ENCODE measurements at regions not wholly inside any gene's neighbourhood (a gene's known extent, or its start where the extent isn't known, plus 50 kb on each side); places are given as distances from the start of the nearest gene placed in this dataset.

DNA sequence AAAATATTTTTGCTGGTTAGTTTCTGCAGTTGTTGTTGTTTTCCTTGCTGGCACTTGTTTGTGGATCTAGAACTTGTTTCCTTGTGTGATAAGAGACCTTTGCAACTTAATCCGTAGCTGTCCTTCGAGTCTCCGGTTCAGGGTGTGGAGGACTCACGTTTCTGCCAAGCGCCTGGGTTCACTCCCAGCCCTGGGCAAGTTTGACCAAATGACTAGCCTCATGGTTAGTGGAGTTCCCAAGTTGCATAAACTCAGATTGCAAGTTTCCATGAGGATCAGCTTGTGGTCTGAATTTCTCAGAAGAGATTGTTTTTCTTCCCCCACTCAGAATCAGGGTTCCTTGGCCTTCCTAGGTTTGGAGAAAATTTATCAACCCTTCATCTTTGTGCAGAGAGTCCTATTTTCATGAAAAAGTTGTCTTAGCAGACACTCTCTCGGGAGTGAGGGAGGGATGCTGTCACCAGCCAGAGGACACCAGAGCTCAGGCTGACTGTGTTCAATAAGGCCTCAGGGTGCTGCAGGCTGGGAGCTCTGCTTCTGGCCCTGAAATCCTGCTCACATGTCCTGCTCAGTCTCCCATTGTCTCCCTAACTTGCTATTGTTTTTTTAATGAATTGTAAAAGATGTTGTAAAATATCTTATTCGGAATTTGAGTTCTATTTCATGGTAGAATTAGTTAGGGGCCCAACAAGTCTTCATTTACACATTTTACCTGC is 377.7 kb upstream of the KLF6 start:
- H2AFZ ChIP-seq (ENCODE audit: insufficient read depth, low read depth, low read length, poor library complexity, severe bottlenecking): no peak overlapping the region
- no peak for DNase-seq
- peaks cover 0 to 3% (median 0%) of the 10 kb centered on the region in 3 donors for H3K9me3 ChIP-seq (ENCODE audit: control extremely low read depth in 1 of 3, control insufficient read depth in 2 of 3, insufficient read depth in 1 of 3, low read length in 2 of 3)
- POLR2A ChIA-PET: no interaction called here
- no peak overlapping the region for H3K4me2 ChIP-seq (replicated peaks; ENCODE audit: low read depth, low read length, poor library complexity, severe bottlenecking)
- Mint-ChIP-seq H3K4me3 (no peak overlapping the region), H3K4me1 (peaks cover 7% of the 10 kb centered on the region), H3K27me3 (no peaks in the 10 kb centered on the region), H3K9me3 (ENCODE audit: insufficient read depth) (no peaks in the 10 kb centered on the region), H3K27ac (no peak overlapping the region)
- H3K79me2 ChIP-seq (ENCODE audit: control insufficient read depth, insufficient read depth, low read length): no peaks in the 10 kb centered on the region
- WGBS (ENCODE audit: insufficient coverage): 95% methylated on average over 6 of the region's 7 CpGs
- TF ChIP-seq, protein P1, sequence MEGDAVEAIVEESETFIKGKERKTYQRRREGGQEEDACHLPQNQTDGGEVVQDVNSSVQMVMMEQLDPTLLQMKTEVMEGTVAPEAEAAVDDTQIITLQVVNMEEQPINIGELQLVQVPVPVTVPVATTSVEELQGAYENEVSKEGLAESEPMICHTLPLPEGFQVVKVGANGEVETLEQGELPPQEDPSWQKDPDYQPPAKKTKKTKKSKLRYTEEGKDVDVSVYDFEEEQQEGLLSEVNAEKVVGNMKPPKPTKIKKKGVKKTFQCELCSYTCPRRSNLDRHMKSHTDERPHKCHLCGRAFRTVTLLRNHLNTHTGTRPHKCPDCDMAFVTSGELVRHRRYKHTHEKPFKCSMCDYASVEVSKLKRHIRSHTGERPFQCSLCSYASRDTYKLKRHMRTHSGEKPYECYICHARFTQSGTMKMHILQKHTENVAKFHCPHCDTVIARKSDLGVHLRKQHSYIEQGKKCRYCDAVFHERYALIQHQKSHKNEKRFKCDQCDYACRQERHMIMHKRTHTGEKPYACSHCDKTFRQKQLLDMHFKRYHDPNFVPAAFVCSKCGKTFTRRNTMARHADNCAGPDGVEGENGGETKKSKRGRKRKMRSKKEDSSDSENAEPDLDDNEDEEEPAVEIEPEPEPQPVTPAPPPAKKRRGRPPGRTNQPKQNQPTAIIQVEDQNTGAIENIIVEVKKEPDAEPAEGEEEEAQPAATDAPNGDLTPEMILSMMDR (IDR thresholded peaks at IDR 0.05): no peak
- TF ChIP-seq EZH2 (IDR thresholded peaks at IDR 0.05; ENCODE audit: borderline replicate concordance, insufficient read depth, low read depth, low read length, poor library complexity, severe bottlenecking): no peak
- CTCF ChIA-PET: no interaction called here
- intact Hi-C loops (cut with micrococcal nuclease): no loop called here
- no peak overlapping the region for H3K27ac ChIP-seq (ENCODE audit: low read length in 2 of 2)
- no peak overlapping the region for H3K9ac ChIP-seq (ENCODE audit: low read length)
- ATAC-seq (ENCODE audit: low read depth): no peak
- H3K4me1 ChIP-seq (ENCODE audit: control insufficient read depth in 2 of 2, insufficient read depth in 2 of 2, low read length in 2 of 2): peaks cover 0 to 5% of the 10 kb centered on the region in 2 donors
- H4K20me1 ChIP-seq (ENCODE audit: control insufficient read depth, insufficient read depth, low read length, poor library complexity, severe bottlenecking): no peaks in the 10 kb centered on the region
- no peaks in the 10 kb centered on the region for H3K27me3 ChIP-seq (replicated peaks in 1 of 4; ENCODE audit: control extremely low read depth in 1 of 4, control insufficient read depth in 3 of 4, insufficient read depth in 4 of 4, low read length in 3 of 4)
- H3K4me3 ChIP-seq (ENCODE audit: control extremely low read depth in 1 of 5, extremely low read depth in 1 of 5, insufficient read depth in 1 of 5, low read depth in 2 of 5, low read length in 4 of 5): no peak overlapping the region
- H3K36me3 ChIP-seq (replicated peaks in 1 of 2; ENCODE audit: control extremely low read depth in 1 of 2, control insufficient read depth in 1 of 2, extremely low read depth in 1 of 2, insufficient read depth in 2 of 2, low read length in 1 of 2): no peaks in the 10 kb centered on the region

DNA sequence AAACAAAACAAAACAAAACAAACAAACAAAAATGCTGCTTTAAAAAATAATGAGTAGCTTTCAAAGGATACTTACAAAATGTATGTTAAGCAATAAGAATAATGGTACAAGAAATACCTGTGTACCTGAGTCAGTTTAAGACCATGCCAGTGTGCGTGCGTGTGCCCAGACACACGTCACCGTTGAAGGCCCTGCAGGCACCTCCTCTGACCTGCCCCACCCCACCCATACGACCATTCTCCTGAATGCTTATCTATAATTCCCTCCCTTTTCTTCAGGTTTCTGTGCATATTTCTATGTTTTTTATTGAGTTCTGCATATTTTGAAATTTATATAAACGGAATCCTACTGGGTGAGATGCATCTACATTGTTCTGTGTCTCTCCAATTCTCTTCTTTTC is 374.2 kb upstream of the KLF6 start:
- intact Hi-C loops (cut with micrococcal nuclease): no loop called here
- no peaks in the 10 kb centered on the region for H3K27me3 ChIP-seq (replicated peaks in 1 of 4; ENCODE audit: control extremely low read depth in 1 of 4, control insufficient read depth in 3 of 4, insufficient read depth in 4 of 4, low read length in 3 of 4)
- H4K20me1 ChIP-seq (ENCODE audit: control insufficient read depth, insufficient read depth, low read length, poor library complexity, severe bottlenecking): no peaks in the 10 kb centered on the region
- no peak overlapping the region for H3K4me3 Mint-ChIP-seq
- H3K4me3 ChIP-seq (ENCODE audit: control extremely low read depth in 1 of 5, extremely low read depth in 1 of 5, insufficient read depth in 1 of 5, low read depth in 2 of 5, low read length in 4 of 5): no peak overlapping the region
- ATAC-seq (ENCODE audit: low read depth) (no peak), DNase-seq (no peak)
- no peak overlapping the region for H3K27ac ChIP-seq (ENCODE audit: low read length in 2 of 2)
- peaks cover 0 to 5% of the 10 kb centered on the region in 2 donors for H3K4me1 ChIP-seq (ENCODE audit: control insufficient read depth in 2 of 2, insufficient read depth in 2 of 2, low read length in 2 of 2)
- H3K9ac ChIP-seq (ENCODE audit: low read length): no peak overlapping the region
- H3K4me2 ChIP-seq (replicated peaks; ENCODE audit: low read depth, low read length, poor library complexity, severe bottlenecking): no peak overlapping the region
- 100% methylated on average over 2 of the region's 6 CpGs for WGBS (ENCODE audit: insufficient coverage)
- no peak overlapping the region for H2AFZ ChIP-seq (ENCODE audit: insufficient read depth, low read depth, low read length, poor library complexity, severe bottlenecking)
- no peaks in the 10 kb centered on the region for H3K36me3 ChIP-seq (replicated peaks in 1 of 2; ENCODE audit: control extremely low read depth in 1 of 2, control insufficient read depth in 1 of 2, extremely low read depth in 1 of 2, insufficient read depth in 2 of 2, low read length in 1 of 2)
- no peak overlapping the region for H3K27ac Mint-ChIP-seq
- POLR2A ChIA-PET: interaction anchor here (0.7 kb wide), 1 partner anchor 12 kb away, joined by 3 read pairs; no protein-coding TSS in a partner anchor
- no peaks in the 10 kb centered on the region for H3K79me2 ChIP-seq (ENCODE audit: control insufficient read depth, insufficient read depth, low read length)
- H3K27me3 Mint-ChIP-seq: no peaks in the 10 kb centered on the region
- peaks cover 0 to 3% (median 0%) of the 10 kb centered on the region in 3 donors for H3K9me3 ChIP-seq (ENCODE audit: control extremely low read depth in 1 of 3, control insufficient read depth in 2 of 3, insufficient read depth in 1 of 3, low read length in 2 of 3)
- H3K4me1 Mint-ChIP-seq: peaks cover 7% of the 10 kb centered on the region
- no peaks in the 10 kb centered on the region for H3K9me3 Mint-ChIP-seq (ENCODE audit: insufficient read depth)
- TF ChIP-seq EZH2 (IDR thresholded peaks at IDR 0.05; ENCODE audit: borderline replicate concordance, insufficient read depth, low read depth, low read length, poor library complexity, severe bottlenecking): no peak
- TF ChIP-seq, protein P1 (IDR thresholded peaks at IDR 0.05): no peak
- CTCF ChIA-PET: no interaction called here

All from B cell (primary cell).